ENCODE measurements at regions not wholly inside any gene's neighbourhood (a gene's known extent, or its start where the extent isn't known, plus 50 kb on each side); places are given as distances from the start of the nearest gene placed in this dataset.

DNA sequence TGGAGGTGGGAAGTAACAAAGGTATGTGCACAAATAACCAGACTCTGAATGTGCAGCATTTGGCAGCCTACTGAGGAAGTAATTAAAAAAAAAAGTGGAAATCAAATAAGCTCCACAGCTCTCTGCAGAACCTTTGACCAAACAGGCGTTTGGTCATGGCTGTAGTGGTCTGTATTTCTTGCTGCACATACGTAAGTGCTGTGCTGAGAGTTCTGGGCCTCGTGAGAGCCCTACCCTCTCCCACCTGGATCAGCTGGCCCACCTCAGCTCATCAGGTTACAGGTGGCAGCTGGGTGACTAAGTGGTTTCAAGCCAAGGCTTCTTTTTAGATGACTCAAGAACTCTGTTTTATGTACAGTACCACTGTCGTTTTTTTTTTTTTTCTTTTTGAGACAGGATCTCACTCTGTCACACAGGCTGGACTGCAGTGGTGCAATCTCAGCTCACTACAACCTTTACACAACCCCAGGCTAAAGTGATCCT, 178.2 kb upstream of the KLF6 start:
- TF ChIP-seq CTCF (IDR thresholded peaks at IDR 0.05) (no peak), POLR2A (IDR thresholded peaks at IDR 0.05) (no peak)

All from testis (tissue), 2 donors.